SH-SY5Y (cell line): ENCODE measurements at regions not wholly inside any gene's neighbourhood (a gene's known extent, or its start where the extent isn't known, plus 50 kb on each side); places are given as distances from the start of the nearest gene placed in this dataset.

Source experiments
- GATA2 ChIP-seq: IDR thresholded peaks from 2 replicates; pipeline ENCODE4 v1.6.1; 2011; ENCODE audit warnings: mild to moderate bottlenecking, low read depth, low read length
- GATA3 ChIP-seq: IDR thresholded peaks from 2 replicates; pipeline ENCODE4 v1.6.1; 2011; ENCODE audit warnings: low read depth, mild to moderate bottlenecking, low read length, moderate library complexity

DNA sequence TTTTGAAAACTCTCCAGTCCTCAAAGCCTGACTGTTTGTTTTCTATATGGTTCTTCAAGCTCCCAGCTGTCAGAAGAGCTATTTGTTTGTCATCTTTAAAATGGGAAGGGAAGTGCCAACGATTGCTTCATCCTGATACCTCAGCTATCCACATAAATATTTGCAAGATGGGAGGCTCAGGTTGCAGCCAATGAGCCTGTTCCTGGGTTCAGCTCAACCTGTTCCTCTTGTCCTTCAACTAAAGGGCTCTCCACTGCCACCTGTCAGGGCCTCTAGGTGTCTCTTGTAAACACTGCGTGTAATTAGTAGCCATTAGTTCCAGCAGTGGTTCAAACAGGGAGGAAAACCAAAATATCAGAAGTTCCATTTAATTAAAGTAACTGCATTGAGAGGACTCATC is 445.1 kb downstream of the AJAP1 start:
- TF ChIP-seq GATA3, result no peak
- TF ChIP-seq GATA2, result no peak

DNA sequence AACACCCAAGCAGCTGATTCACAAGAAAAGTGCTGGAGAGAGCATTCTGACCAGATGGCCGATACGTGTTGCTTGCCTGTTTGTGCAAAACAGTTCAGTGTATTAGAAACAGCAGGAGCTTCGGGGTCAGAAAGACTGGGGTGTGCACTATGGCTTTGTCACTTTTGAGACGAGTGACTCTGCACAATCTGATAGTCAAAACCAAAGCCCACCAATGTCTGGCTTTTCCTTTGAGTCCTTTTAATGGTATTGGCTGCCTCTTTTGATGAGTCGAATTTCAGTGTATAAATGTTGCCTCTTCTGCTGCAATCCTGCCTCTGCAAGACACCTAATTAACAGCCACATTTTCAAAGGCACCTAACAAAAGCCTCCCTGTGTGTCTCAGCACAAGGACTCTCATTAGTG is 444.6 kb downstream of the AJAP1 start:
- TF ChIP-seq GATA2, result no peak
- no peak for TF ChIP-seq GATA3

DNA sequence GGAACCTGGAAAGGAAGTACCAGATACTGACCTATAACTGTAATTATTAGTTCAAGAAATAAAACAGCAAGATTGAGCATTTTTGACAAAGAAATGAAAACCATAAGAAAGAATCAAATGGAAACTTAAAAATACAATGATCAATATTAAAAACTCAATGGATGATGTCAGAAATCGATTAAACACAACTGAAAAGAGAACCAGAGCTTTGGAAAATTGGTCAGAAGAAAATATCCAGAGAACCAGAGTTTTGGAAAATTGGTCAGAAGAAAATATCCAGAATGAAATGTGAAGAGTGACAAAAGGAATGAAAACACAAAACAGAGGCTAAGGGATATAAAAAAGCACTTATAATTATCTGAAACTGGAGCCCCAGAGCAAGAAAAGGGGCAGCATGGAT is 438.6 kb downstream of the AJAP1 start:
- TF ChIP-seq GATA2 (no peak), GATA3 (no peak)

DNA sequence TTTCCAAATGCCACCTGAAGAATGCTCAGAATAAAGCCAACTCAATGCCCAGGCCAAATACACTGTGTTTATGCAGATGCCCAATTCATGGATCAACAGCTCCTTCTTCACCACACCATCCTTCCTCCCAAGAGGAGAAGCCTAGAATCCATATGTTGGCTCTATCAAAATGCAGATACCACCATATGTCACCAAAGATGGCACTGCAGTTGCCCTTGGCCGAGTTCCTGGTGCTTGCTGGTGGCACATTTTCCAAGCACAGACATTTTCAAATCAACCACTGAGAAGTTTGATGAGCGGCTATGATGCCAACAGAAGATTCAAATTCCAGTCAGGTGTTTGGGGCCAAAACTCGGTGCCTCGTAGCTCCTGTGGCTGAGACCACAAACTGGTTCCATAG is 430.3 kb downstream of the AJAP1 start:
- TF ChIP-seq GATA2 (no peak), GATA3 (no peak)

DNA sequence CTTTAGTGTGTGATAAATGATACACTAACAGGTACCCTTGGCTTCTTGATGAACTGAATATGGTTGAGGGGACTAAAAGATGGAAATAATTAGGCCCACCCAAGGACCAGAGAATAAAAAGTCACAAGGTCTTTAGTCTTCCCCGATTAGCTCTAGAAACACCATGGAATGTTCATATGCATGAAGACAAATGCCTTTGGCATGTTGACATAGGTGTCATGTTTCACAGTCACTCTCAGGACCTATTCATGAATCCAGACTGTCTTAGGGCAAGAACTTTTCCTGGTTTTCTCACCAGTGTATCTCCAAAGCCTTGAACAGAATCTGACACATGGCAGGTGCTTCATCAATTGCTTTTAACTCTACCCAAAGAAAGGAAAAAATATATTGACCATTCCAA is 412.8 kb downstream of the AJAP1 start:
- TF ChIP-seq GATA2, result no peak
- no peak for TF ChIP-seq GATA3

DNA sequence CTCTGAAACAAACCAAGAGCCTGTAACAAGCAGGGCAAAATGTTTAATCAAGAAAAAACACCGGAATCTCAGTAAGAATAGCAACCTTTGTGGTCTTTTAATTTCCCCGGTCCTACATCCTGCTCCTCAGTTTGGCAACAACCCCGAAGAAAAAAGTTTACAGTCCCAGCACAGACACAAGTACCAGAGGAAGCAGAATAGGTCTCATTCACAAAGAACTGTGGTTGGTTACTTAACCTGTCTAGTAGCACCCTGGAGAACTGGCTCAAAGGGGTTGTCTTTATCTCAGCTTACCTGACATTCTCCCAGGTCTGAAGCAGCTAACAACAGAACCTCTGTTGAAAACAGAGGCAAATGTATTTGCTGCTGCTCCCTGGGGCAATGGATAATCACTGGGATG is 399.3 kb downstream of the AJAP1 start:
- TF ChIP-seq GATA2 (no peak), GATA3 (no peak)

DNA sequence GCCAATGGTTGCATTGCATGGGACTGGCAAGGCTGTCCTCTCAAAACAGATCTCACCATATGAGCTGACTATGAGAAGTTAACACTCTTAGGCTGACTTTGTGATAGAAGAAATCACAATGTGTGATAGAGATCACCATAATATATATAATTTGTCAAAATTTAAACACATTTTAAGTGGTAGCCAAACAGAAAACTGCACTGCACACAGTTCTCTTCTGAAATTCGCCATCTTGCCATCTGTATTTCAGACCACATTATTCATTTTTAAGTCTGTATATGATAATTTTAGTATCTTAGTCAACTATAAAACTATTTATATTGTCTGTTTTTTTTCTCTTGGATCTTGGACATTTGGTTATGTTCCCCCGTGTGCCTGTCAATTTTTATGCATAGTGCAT is 374.7 kb downstream of the AJAP1 start:
- TF ChIP-seq GATA2, result no peak
- TF ChIP-seq GATA3, result no peak

DNA sequence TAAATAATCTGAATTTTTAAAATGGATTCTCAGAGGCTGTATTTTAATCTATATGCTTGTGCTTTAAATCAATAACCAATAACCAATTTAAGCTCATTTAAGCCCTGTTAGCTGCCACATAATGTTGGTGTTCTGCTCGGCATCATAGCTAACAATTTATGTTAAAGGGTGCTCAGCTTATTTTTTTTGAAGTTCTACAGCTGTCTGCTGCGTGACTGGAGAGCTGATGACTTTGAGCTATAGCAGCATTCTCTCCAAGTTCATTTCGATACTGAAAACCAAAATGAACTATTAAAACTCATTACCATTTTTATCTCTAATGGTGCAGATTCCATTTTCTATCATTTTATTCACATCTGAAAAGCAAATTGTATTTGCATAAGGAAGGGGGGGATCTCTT is 357.8 kb downstream of the AJAP1 start:
- TF ChIP-seq GATA3, result no peak
- no peak for TF ChIP-seq GATA2

DNA sequence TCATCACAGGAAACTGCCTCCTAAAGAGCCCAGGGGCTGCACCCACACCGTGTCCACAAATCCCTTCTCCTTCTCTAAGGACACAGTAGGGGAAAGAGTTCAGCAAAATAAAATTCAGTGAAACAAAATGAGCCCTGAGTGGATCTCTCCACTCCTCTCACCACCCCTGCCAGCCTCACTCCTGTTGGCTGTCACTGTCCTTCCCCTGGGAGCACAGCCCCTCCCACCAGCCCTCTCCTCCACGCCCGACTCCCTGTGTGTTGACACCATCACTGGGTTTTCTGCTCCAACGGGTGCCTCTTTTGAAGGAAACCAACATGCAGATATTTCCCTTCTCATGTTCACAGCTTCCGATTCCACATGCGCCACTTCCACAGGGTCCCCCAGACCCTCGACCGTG is 356.2 kb downstream of the AJAP1 start:
- TF ChIP-seq GATA2 (no peak), GATA3 (no peak)

DNA sequence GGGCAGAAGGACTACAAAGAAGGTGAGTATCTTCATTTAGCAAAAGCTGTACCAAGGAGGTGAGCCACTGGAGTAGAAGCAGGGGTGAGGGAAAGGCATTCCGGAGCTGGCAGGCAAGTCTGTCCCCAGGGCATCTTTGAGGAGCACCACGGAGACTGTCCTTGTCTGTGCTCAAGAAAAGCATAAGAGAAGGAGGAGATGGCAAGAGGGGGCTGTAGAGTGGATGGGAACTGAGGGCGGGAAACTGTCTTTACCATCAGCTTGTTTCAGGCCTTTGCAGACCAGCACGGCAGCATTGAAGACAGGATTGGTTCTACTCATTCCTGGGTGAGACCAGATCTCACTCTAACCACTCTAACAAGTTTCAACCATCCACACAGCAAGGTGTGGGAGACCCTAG is 355.8 kb downstream of the AJAP1 start:
- no peak for TF ChIP-seq GATA3

DNA sequence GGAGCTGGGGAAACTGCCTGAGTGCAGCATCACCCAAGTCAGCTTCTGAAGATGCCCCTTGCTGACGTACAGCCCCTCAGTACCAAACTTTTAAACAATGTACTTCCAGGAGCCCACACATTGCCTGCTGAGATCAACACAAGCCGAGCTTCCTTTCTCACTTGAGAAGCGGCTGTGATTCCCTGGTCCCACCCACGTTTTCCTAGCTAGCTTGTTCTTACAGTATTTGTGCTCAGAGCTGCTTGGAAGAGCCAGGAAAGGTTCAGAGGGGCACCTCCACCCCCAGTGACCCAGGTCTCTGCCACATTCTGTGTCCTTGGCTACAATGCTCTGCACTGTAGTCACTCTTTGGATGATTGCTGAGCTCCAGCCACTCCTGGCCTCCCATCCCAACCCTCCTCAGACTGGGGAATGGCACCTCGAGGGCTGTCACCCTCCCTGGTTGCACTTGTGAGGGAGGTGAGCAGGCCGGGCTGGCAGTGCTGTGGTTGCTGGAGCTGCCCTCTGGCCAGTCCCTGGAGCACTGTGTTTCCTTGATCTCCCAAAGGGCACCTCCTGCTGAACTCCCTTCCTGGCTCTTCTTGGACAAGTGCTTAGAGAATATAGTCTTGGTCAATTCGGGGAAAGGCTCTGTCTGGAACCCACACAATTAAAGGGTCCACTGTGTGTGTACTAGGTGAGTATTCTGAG is 355.1 kb downstream of the AJAP1 start:
- TF ChIP-seq GATA3 (no peak), GATA2 (no peak)

DNA sequence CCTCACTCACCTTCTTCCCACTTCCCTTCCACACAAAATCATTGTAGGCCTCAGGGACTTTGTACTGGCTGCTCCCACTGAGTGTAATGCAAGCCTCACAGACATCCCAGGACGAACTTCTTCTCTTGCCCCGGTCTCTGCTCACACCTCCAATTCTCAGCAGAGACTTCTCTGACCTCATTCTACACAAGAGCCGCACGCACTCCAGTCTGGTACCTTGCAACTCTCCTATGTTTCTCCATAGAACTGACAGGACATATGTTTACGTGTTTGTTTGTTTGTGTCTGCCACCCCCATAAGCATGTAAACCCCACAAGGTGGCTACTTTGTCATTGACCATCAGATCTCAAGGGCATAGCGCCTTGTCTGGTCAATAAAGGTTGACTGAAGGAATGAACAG is 350.8 kb downstream of the AJAP1 start:
- TF ChIP-seq GATA3 (no peak), GATA2 (no peak)

DNA sequence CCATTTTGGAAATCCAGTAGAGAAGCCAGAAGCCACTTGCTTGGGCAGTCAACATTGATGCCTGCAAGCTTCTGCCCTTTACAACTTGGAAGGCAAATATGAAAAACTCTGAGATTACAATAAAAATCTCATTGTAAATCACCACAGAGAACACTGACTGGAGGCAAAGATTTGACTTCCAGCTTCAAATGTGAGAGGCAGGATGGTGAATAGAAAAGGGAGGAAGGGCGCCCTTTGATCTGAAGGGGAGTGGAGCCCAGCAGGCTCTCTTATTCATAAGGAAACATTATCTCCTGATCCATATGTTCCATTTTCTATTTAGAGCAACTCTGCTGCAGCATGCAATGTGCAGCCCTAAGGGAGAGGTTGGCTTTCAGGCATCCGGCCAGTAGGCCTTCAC is 348.3 kb downstream of the AJAP1 start:
- no peak for TF ChIP-seq GATA2

DNA sequence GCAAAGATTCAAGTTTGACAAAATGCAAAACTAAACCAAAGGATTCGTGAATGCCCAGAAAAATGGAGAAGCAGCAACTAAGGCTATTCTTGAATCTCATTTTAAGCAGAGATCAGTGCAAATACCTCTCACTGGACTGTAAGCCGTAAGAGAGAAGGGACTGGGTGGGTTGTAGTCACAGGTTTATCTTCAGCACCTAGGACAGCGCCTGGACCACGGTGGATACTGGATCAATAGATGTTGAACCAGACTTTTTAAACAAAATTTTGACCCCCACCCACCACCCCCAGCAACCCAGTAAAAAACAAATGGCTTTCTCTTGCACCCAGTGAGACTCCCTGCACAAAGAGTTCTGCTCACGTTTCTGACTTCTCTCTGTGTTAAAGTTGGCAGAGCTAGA is 347.1 kb downstream of the AJAP1 start:
- TF ChIP-seq GATA3, result no peak
- TF ChIP-seq GATA2, result no peak

DNA sequence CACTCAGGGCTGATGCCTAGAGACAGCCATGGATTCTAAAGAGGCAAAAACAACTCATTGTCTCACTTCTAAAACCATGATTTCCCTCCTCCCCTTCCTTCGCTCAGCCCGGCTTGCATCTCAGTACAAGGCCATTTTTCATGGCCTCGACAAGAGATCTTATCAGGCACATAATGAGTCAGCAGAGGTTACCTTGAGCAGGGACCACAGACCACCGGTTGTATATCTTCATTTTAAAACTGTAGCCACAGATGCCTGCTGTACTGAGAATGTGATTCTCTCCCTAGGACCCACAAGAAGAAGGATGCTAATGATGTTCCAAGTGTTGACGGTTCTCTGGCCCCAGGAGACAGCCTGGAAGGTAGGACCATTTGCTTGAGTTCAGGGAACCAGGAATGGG is 331.9 kb downstream of the AJAP1 start:
- TF ChIP-seq GATA3, result no peak
- peak; percentile 44; the same call in 1 of the 2 replicates for TF ChIP-seq GATA2

DNA sequence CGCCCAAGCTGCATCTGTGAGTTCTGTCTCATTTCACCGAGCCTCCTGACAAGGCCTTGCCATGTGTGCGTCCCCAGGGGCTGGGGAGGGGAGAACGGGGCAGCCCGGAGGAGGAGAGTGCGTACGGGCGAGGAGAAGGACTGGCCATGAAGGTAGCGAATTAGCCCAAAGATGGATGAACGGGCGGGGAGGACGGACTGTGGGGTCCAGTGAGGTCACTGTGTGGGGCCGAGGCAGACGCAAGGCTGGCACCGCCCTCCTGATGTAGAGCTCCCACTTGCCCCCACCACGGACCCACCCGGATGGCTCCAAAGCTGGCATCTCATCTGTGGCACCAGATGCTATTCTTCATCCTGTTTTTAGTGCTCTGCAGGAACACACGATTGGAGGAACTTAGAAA is 330.4 kb downstream of the AJAP1 start:
- TF ChIP-seq GATA3 (no peak), GATA2 (no peak)

DNA sequence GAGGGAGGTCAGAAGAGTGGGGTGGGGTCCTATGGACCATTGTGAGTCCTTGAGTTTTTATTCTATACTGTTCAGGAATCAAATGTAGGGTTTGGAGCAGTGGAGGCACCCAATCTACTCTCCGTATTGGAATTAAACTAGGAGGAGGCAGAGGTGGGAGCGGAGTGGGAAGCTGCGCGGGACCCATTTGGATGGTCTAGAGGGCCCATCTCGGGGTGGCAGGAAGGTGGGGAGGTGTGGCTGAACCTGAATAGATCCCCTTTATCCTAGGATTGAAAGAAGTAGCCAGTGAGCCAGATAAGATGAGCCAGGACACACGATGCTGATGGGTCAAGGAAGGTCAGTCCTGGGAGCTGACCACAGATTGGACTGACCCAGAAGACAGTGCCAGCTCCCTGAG is 325.8 kb downstream of the AJAP1 start:
- no peak for TF ChIP-seq GATA2
- TF ChIP-seq GATA3, result no peak
